Fibroblast of lung (primary cell): ENCODE measurements at regions not wholly inside any gene's neighbourhood (a gene's known extent, or its start where the extent isn't known, plus 50 kb on each side); places are given as distances from the start of the nearest gene placed in this dataset.

Source experiments
- EZH2 ChIP-seq: IDR thresholded peaks from 2 replicates; pipeline ENCODE4 v1.5.1; 2012; ENCODE audit warnings: low read length, control low read depth, mild to moderate bottlenecking; ENCODE audit errors: missing control alignments
- TF ChIP-seq, protein P1 (sequence below), 2 donors: IDR thresholded peaks in 1 of 2; conservative IDR thresholded peaks in 1 of 2; 1 replicate in 1 of 2; 2 replicates in 1 of 2; pipeline ENCODE4 v1.5.1; 2011 to 2012; ENCODE audit warnings: low read length in 2 of 2, control low read depth in 1 of 2, inconsistent platforms in 1 of 2, low read depth in 1 of 2, mild to moderate bottlenecking in 1 of 2

DNA sequence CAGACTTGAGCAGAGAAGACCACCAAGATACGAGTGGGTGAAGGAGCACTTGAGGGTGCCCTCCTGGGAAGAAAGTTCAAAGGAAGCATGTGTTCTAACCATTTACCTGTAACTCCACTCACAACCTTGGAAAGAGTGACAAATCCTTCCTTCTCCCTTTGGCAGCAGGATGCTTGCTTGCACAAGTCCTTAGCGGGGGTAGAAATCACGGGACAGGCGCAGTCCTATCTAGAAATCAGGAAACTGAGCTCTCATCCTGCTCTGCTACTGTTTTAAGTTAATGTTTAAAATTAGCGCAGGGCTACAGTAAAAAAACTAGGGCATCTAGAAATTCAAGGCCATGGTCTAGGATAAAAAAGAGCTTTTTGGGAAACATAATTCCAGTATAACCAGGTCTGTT, 100.9 kb upstream of the PTPRM start:
- TF ChIP-seq, protein P1, sequence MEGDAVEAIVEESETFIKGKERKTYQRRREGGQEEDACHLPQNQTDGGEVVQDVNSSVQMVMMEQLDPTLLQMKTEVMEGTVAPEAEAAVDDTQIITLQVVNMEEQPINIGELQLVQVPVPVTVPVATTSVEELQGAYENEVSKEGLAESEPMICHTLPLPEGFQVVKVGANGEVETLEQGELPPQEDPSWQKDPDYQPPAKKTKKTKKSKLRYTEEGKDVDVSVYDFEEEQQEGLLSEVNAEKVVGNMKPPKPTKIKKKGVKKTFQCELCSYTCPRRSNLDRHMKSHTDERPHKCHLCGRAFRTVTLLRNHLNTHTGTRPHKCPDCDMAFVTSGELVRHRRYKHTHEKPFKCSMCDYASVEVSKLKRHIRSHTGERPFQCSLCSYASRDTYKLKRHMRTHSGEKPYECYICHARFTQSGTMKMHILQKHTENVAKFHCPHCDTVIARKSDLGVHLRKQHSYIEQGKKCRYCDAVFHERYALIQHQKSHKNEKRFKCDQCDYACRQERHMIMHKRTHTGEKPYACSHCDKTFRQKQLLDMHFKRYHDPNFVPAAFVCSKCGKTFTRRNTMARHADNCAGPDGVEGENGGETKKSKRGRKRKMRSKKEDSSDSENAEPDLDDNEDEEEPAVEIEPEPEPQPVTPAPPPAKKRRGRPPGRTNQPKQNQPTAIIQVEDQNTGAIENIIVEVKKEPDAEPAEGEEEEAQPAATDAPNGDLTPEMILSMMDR (conservative IDR thresholded peaks at IDR 0.05 in 1 of 2, IDR thresholded peaks at IDR 0.05 in 1 of 2; ENCODE audit: low read depth in 1 of 2, low read length in 2 of 2), result no peak
- no peak for TF ChIP-seq EZH2
